HG02610 (cell line): ENCODE measurements at regions not wholly inside any gene's neighbourhood (a gene's known extent, or its start where the extent isn't known, plus 50 kb on each side); places are given as distances from the start of the nearest gene placed in this dataset.

Experiments used
- ATAC-seq: cut with Tn5 transposase; IDR thresholded peaks from one replicate; pipeline ENCODE4 v1.9.1; 2021; ENCODE audit warnings: mild to moderate bottlenecking, moderate library complexity; ENCODE audit not compliant: unreplicated experiment

- no peak for ATAC-seq
Measured at GRCh38 chr2:208545403-208546042, 138.9 kb downstream of the PTH2R start.

- no peak for ATAC-seq
Measured at GRCh38 chr2:208546107-208546506, 139.5 kb downstream of the PTH2R start.

GRCh38 chr2:208546860-208547650 lies 140.5 kb downstream of the PTH2R start:
- no peak for ATAC-seq

- ATAC-seq = no peak
Measured at GRCh38 chr2:208548700-208549099, 142.1 kb downstream of the PTH2R start.

GRCh38 chr2:208549546-208550158 lies 143.1 kb downstream of the PTH2R start:
- ATAC-seq = no peak

GRCh38 chr2:208552943-208553342 lies 146.4 kb downstream of the PTH2R start:
- ATAC-seq = no peak

- ATAC-seq = no peak
Measured at GRCh38 chr2:208556983-208557484, 150.4 kb downstream of the PTH2R start.

GRCh38 chr2:208565690-208566416 lies 159.3 kb downstream of the PTH2R start:
- ATAC-seq = no peak

GRCh38 chr2:208568203-208568602 lies 161.6 kb downstream of the PTH2R start:
- ATAC-seq = no peak

GRCh38 chr2:208570066-208570465 lies 163.5 kb downstream of the PTH2R start:
- ATAC-seq = no peak

- ATAC-seq = no peak
Measured at GRCh38 chr2:208570851-208571763, 164.5 kb downstream of the PTH2R start.

- ATAC-seq = no peak
Measured at GRCh38 chr2:208571764-208572131, 165.2 kb downstream of the PTH2R start.

- ATAC-seq = no peak
Measured at GRCh38 chr2:208573569-208573968, 167.0 kb downstream of the PTH2R start.

GRCh38 chr2:208579678-208580077 lies 173.1 kb downstream of the PTH2R start:
- ATAC-seq = no peak

- no peak for ATAC-seq
Measured at GRCh38 chr2:208584378-208584985, 177.9 kb downstream of the PTH2R start.

GRCh38 chr2:208586516-208586915 lies 179.9 kb downstream of the PTH2R start:
- no peak for ATAC-seq

GRCh38 chr2:208594642-208595385 lies 188.2 kb downstream of the PTH2R start:
- ATAC-seq = no peak

GRCh38 chr2:208595386-208596275 lies 189.0 kb downstream of the PTH2R start:
- no peak for ATAC-seq
